NCI-H2196 (cell line): ENCODE measurements at regions not wholly inside any gene's neighbourhood (a gene's known extent, or its start where the extent isn't known, plus 50 kb on each side); places are given as distances from the start of the nearest gene placed in this dataset.
"Not testable (repeated sequence)": the region's sequence is repeated elsewhere in the genome, so short reads cannot be mapped to it uniquely, and the experiment has no call there.

Experiments
- DNase-seq: peaks from one replicate; lab custom pipeline; 2025; ENCODE audit not compliant: unreplicated experiment; lab: John Stamatoyannopoulos, UW

- DNase-seq: no peak
Observed at GRCh38 chr4:160375772-160376452, 1273.0 kb downstream of the RAPGEF2 start.

GRCh38 chr4:160386846-160387245 is 1284.0 kb downstream of the RAPGEF2 start:
- DNase-seq: no peak

GRCh38 chr4:160399826-160400225 is 1296.9 kb downstream of the RAPGEF2 start:
- no peak for DNase-seq

GRCh38 chr4:160403081-160403480 is 1300.2 kb downstream of the RAPGEF2 start:
- no peak for DNase-seq

- DNase-seq: no peak
Observed at GRCh38 chr4:160406263-160406825, 1303.5 kb downstream of the RAPGEF2 start.

- no peak for DNase-seq
Observed at GRCh38 chr4:160414496-160414895, 1311.6 kb downstream of the RAPGEF2 start.

- DNase-seq: no peak
Observed at GRCh38 chr4:160423879-160424451, 1321.1 kb downstream of the RAPGEF2 start.

GRCh38 chr4:160426233-160426632 is 1323.4 kb downstream of the RAPGEF2 start:
- no peak for DNase-seq

- DNase-seq: no peak
Observed at GRCh38 chr4:160450876-160451275, 1348.0 kb downstream of the RAPGEF2 start.

GRCh38 chr4:160481696-160482690 is 1379.1 kb downstream of the RAPGEF2 start:
- not testable (repeated sequence) for DNase-seq

GRCh38 chr4:160485071-160485687 is 1382.3 kb downstream of the RAPGEF2 start:
- DNase-seq: no peak

- no peak for DNase-seq
Observed at GRCh38 chr4:160492181-160492580, 1389.3 kb downstream of the RAPGEF2 start.

- DNase-seq: no peak
Observed at GRCh38 chr4:160493206-160493605, 1390.3 kb downstream of the RAPGEF2 start.

- no peak for DNase-seq
Observed at GRCh38 chr4:160495356-160495755, 1392.5 kb downstream of the RAPGEF2 start.

GRCh38 chr4:160498211-160498610 is 1395.3 kb downstream of the RAPGEF2 start:
- no peak for DNase-seq

- DNase-seq: no peak
Observed at GRCh38 chr4:160505724-160506123, 1402.8 kb downstream of the RAPGEF2 start.

GRCh38 chr4:160510928-160511327 is 1408.0 kb downstream of the RAPGEF2 start:
- DNase-seq: no peak

- DNase-seq: no peak
Observed at GRCh38 chr4:160514126-160514525, 1411.2 kb downstream of the RAPGEF2 start.

GRCh38 chr4:160523231-160523630 is 1420.4 kb downstream of the RAPGEF2 start:
- no peak for DNase-seq

GRCh38 chr4:160537681-160538080 is 1434.8 kb downstream of the RAPGEF2 start:
- DNase-seq: no peak

- no peak for DNase-seq
Observed at GRCh38 chr4:160546201-160546600, 1443.3 kb downstream of the RAPGEF2 start.
